ENCODE measurements at regions not wholly inside any gene's neighbourhood (a gene's known extent, or its start where the extent isn't known, plus 50 kb on each side); places are given as distances from the start of the nearest gene placed in this dataset.

GRCh38 chr1:2865571-2866421 lies 64.3 kb upstream of the TTC34 start:
- no peak for DNase-seq (ENCODE audit: low read depth)

- DNase-seq (ENCODE audit: low read depth): no peak
Observed at GRCh38 chr1:2866422-2867086, 65.1 kb upstream of the TTC34 start.

- no peak for DNase-seq (ENCODE audit: low read depth)
Observed at GRCh38 chr1:2867087-2867425, 65.6 kb upstream of the TTC34 start.

- DNase-seq (ENCODE audit: low read depth): no peak
Observed at GRCh38 chr1:2867861-2868260, 66.4 kb upstream of the TTC34 start.

GRCh38 chr1:2868571-2869195 lies 67.2 kb upstream of the TTC34 start:
- no peak for DNase-seq (ENCODE audit: low read depth)

- no peak for DNase-seq (ENCODE audit: low read depth)
Observed at GRCh38 chr1:2871246-2871815, 69.8 kb upstream of the TTC34 start.

GRCh38 chr1:2874207-2874606 lies 72.7 kb upstream of the TTC34 start:
- DNase-seq (ENCODE audit: low read depth): no peak

- no peak for DNase-seq (ENCODE audit: low read depth)
Observed at GRCh38 chr1:2874607-2875480, 73.4 kb upstream of the TTC34 start.

- DNase-seq (ENCODE audit: low read depth): no peak
Observed at GRCh38 chr1:2875707-2876561, 74.4 kb upstream of the TTC34 start.

GRCh38 chr1:2876846-2877245 lies 75.4 kb upstream of the TTC34 start:
- no peak for DNase-seq (ENCODE audit: low read depth)

- DNase-seq (ENCODE audit: low read depth): no peak
Observed at GRCh38 chr1:2877391-2877790, 75.9 kb upstream of the TTC34 start.

GRCh38 chr1:2878591-2878990 lies 77.1 kb upstream of the TTC34 start:
- no peak for DNase-seq (ENCODE audit: low read depth)

- no peak for DNase-seq (ENCODE audit: low read depth)
Observed at GRCh38 chr1:2879026-2879425, 77.5 kb upstream of the TTC34 start.

GRCh38 chr1:2879591-2879990 lies 78.1 kb upstream of the TTC34 start:
- DNase-seq (ENCODE audit: low read depth): no peak

- DNase-seq (ENCODE audit: low read depth): no peak
Observed at GRCh38 chr1:2880086-2880485, 78.6 kb upstream of the TTC34 start.

GRCh38 chr1:2880812-2881295 lies 79.4 kb upstream of the TTC34 start:
- DNase-seq (ENCODE audit: low read depth): no peak

- DNase-seq (ENCODE audit: low read depth): no peak
Observed at GRCh38 chr1:2881556-2881955, 80.1 kb upstream of the TTC34 start.

- no peak for DNase-seq (ENCODE audit: low read depth)
Observed at GRCh38 chr1:2882966-2883696, 81.6 kb upstream of the TTC34 start.

- no peak for DNase-seq (ENCODE audit: low read depth)
Observed at GRCh38 chr1:2885001-2885400, 83.5 kb upstream of the TTC34 start.

GRCh38 chr1:2886631-2887030 lies 85.1 kb upstream of the TTC34 start:
- DNase-seq (ENCODE audit: low read depth): no peak
